ENCODE measurements at regions not wholly inside any gene's neighbourhood (a gene's known extent, or its start where the extent isn't known, plus 50 kb on each side); places are given as distances from the start of the nearest gene placed in this dataset.

DNA sequence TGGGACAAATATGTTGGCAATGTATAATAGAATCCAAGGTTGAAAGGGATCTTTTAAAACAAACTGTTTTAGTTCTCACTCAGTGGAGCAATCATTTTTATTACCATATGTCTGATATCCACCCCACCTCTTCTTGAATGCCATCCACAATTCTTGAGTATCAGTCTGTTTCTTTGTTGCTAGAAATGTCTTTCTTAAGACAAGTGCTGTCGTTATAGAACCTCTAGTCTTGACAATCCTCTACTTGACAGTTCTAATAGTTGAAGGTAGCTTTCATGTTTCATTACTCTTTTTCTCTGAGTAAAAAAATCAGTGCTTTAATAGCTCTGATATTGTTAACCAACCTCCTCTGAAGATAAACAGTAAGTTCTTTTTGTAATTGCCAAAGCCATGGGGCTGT, 737.9 kb downstream of the MECOM start (continued):
- TF ChIP-seq SRF (IDR thresholded peaks at IDR 0.05; ENCODE audit: low read depth), result no peak
- no peak for TF ChIP-seq CBX3 (IDR thresholded peaks at IDR 0.05; ENCODE audit: low read depth)
- TF ChIP-seq ZFX (IDR thresholded peaks at IDR 0.05), result no peak
- no peak for TF ChIP-seq POLR2A (IDR thresholded peaks at IDR 0.05; ENCODE audit: borderline replicate concordance, extremely low read depth, insufficient read depth, insufficient read length)
- no peak for TF ChIP-seq EZH2phosphoT487 (IDR thresholded peaks at IDR 0.05; ENCODE audit: borderline replicate concordance)
- TF ChIP-seq FOSL1 (IDR thresholded peaks at IDR 0.05; ENCODE audit: low read depth), result no peak
- no peak for TF ChIP-seq YY1 (IDR thresholded peaks at IDR 0.05; ENCODE audit: extremely low read depth, insufficient replicate concordance, low read depth, low read length)
- TF ChIP-seq, protein P1, sequence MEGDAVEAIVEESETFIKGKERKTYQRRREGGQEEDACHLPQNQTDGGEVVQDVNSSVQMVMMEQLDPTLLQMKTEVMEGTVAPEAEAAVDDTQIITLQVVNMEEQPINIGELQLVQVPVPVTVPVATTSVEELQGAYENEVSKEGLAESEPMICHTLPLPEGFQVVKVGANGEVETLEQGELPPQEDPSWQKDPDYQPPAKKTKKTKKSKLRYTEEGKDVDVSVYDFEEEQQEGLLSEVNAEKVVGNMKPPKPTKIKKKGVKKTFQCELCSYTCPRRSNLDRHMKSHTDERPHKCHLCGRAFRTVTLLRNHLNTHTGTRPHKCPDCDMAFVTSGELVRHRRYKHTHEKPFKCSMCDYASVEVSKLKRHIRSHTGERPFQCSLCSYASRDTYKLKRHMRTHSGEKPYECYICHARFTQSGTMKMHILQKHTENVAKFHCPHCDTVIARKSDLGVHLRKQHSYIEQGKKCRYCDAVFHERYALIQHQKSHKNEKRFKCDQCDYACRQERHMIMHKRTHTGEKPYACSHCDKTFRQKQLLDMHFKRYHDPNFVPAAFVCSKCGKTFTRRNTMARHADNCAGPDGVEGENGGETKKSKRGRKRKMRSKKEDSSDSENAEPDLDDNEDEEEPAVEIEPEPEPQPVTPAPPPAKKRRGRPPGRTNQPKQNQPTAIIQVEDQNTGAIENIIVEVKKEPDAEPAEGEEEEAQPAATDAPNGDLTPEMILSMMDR (IDR thresholded peaks at IDR 0.05 in 2 of 3, conservative IDR thresholded peaks at IDR 0.05 in 1 of 3; ENCODE audit: borderline replicate concordance in 1 of 3, insufficient read depth in 1 of 3, low read depth in 2 of 3, low read length in 2 of 3), result no peak
- TF ChIP-seq CEBPB (IDR thresholded peaks at IDR 0.05; ENCODE audit: low read depth), result no peak

DNA sequence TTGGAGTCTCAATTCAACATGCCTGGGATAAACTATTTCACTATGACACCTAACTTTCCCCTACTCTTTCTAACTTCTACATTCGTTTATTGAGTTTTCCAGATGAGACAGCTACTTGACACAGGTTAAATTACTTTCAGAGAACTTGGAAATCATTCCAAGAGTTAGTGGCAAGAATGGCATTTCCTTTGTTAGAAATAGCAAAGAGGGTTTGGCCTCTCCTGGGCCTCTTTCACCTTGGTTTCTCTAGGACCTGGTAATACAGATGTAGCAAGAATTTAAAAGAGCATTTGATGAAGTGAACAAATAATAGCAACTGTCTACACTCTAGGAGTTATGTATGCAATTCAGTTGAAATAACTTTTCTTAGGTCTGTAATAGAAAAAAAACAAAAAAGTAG, 748.9 kb downstream of the MECOM start:
- POLR2A ChIA-PET, result no interaction called here
- no TSS peak for BruUV-seq (replicated peaks)
- H3K9ac ChIP-seq (ENCODE audit: low read length), result no peak overlapping the region
- H3K36me3 ChIP-seq (ENCODE audit: control insufficient read depth in 1 of 2, insufficient read depth in 2 of 2, low read length in 2 of 2), result no peaks in the 10 kb centered on the region
- H3K27me3 ChIP-seq (ENCODE audit: insufficient read depth, low read length), result no peaks in the 10 kb centered on the region
- H3K27ac ChIP-seq (ENCODE audit: low read depth, low read length), result no peak overlapping the region
- DNase-seq (ENCODE audit: low read depth, low spot score) (no peak), ATAC-seq (no peak)
- H2AFZ ChIP-seq (ENCODE audit: low read depth, low read length, poor library complexity, severe bottlenecking), result no peak overlapping the region
- no peak overlapping the region for H3K4me2 ChIP-seq (ENCODE audit: low read length)
- no peaks in the 10 kb centered on the region for H3K4me1 ChIP-seq (ENCODE audit: control insufficient read depth in 1 of 2, insufficient read depth in 2 of 2, low read length in 2 of 2)
- H4K20me1 ChIP-seq (ENCODE audit: insufficient read depth), result no peaks in the 10 kb centered on the region
- no peaks in the 10 kb centered on the region for H3K79me2 ChIP-seq (ENCODE audit: insufficient read depth, low read length)
- intact Hi-C loops (cut with micrococcal nuclease), result no loop called here
- no peak for TF ChIP-seq POLR2A (IDR thresholded peaks at IDR 0.05; ENCODE audit: borderline replicate concordance, extremely low read depth, insufficient read depth, insufficient read length)
- TF ChIP-seq, protein P2, sequence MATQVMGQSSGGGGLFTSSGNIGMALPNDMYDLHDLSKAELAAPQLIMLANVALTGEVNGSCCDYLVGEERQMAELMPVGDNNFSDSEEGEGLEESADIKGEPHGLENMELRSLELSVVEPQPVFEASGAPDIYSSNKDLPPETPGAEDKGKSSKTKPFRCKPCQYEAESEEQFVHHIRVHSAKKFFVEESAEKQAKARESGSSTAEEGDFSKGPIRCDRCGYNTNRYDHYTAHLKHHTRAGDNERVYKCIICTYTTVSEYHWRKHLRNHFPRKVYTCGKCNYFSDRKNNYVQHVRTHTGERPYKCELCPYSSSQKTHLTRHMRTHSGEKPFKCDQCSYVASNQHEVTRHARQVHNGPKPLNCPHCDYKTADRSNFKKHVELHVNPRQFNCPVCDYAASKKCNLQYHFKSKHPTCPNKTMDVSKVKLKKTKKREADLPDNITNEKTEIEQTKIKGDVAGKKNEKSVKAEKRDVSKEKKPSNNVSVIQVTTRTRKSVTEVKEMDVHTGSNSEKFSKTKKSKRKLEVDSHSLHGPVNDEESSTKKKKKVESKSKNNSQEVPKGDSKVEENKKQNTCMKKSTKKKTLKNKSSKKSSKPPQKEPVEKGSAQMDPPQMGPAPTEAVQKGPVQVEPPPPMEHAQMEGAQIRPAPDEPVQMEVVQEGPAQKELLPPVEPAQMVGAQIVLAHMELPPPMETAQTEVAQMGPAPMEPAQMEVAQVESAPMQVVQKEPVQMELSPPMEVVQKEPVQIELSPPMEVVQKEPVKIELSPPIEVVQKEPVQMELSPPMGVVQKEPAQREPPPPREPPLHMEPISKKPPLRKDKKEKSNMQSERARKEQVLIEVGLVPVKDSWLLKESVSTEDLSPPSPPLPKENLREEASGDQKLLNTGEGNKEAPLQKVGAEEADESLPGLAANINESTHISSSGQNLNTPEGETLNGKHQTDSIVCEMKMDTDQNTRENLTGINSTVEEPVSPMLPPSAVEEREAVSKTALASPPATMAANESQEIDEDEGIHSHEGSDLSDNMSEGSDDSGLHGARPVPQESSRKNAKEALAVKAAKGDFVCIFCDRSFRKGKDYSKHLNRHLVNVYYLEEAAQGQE (IDR thresholded peaks at IDR 0.05; ENCODE audit: low read depth), result no peak
- no peak for TF ChIP-seq FOSL1 (IDR thresholded peaks at IDR 0.05; ENCODE audit: low read depth)
- TF ChIP-seq, protein P3, sequence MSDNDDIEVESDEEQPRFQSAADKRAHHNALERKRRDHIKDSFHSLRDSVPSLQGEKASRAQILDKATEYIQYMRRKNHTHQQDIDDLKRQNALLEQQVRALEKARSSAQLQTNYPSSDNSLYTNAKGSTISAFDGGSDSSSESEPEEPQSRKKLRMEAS (IDR thresholded peaks at IDR 0.05), result no peak
- TF ChIP-seq EZH2phosphoT487 (IDR thresholded peaks at IDR 0.05; ENCODE audit: borderline replicate concordance), result no peak
- no peak for TF ChIP-seq ZNF274 (IDR thresholded peaks at IDR 0.05; ENCODE audit: low read depth, low read length)
- TF ChIP-seq YY1 (IDR thresholded peaks at IDR 0.05; ENCODE audit: extremely low read depth, insufficient replicate concordance, low read depth, low read length), result no peak
- no peak for TF ChIP-seq TCF7L2 (IDR thresholded peaks at IDR 0.05; ENCODE audit: borderline replicate concordance, extremely low read depth, insufficient read depth, insufficient read length)
- TF ChIP-seq, protein P4, sequence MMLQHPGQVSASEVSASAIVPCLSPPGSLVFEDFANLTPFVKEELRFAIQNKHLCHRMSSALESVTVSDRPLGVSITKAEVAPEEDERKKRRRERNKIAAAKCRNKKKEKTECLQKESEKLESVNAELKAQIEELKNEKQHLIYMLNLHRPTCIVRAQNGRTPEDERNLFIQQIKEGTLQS (IDR thresholded peaks at IDR 0.05), result no peak
- no peak for TF ChIP-seq SIN3A (IDR thresholded peaks at IDR 0.05; ENCODE audit: low read depth)
- no peak for TF ChIP-seq JUND (IDR thresholded peaks at IDR 0.05)
- no peak for TF ChIP-seq POLR2AphosphoS5 (IDR thresholded peaks at IDR 0.05; ENCODE audit: low read depth, low read length)
- no peak for TF ChIP-seq CEBPB (IDR thresholded peaks at IDR 0.05; ENCODE audit: low read depth)
- TF ChIP-seq EGR1 (IDR thresholded peaks at IDR 0.05; ENCODE audit: low read depth), result no peak
- no peak for TF ChIP-seq ELF1 (IDR thresholded peaks at IDR 0.05; ENCODE audit: borderline replicate concordance, low read depth)
- TF ChIP-seq RAD21 (IDR thresholded peaks at IDR 0.05; ENCODE audit: low read depth), result no peak
- no peak for TF ChIP-seq SP1 (IDR thresholded peaks at IDR 0.05; ENCODE audit: low read depth)
- no peak for TF ChIP-seq ZFX (IDR thresholded peaks at IDR 0.05)
- TF ChIP-seq SRF (IDR thresholded peaks at IDR 0.05; ENCODE audit: low read depth), result no peak
- TF ChIP-seq CBX3 (IDR thresholded peaks at IDR 0.05; ENCODE audit: low read depth), result no peak
- H3K9me2 ChIP-seq (ENCODE audit: insufficient read depth), result no peaks in the 10 kb centered on the region
- CTCF ChIA-PET, result no interaction called here
- no peak overlapping the region for H3K4me3 ChIP-seq (replicated peaks in 1 of 2; ENCODE audit: low read depth in 1 of 2, low read length in 2 of 2)
- RAD21 ChIA-PET (ENCODE audit: low non-redundant PET in 1 of 2, low total read pairs in 2 of 2, uncharacterized antibody in 2 of 2, unreplicated experiment in 2 of 2), result no interaction called here
- no peaks in the 10 kb centered on the region for H3K9me3 ChIP-seq (ENCODE audit: control insufficient read depth in 1 of 2, insufficient read depth in 1 of 2, low read depth in 1 of 2, low read length in 2 of 2)
